Spleen (tissue), 7 donors: ENCODE measurements at regions not wholly inside any gene's neighbourhood (a gene's known extent, or its start where the extent isn't known, plus 50 kb on each side); places are given as distances from the start of the nearest gene placed in this dataset.

ENCODE experiments used
- CTCF ChIP-seq, 11 experiments: fragments of 200-600 bp in 7 of 11; fragments of 450-650 bp in 4 of 11; sonication (generic) in 4 of 11; IDR thresholded peaks in 8 of 11; conservative IDR thresholded peaks in 3 of 11; 1 replicate in 7 of 11; 2 replicates in 4 of 11; pipeline versions ENCODE4 v1.4.0 to v1.8.0; 2016 to 2021; ENCODE audit warnings: antibody characterized with exemption in 11 of 11, inconsistent platforms in 4 of 11, mild to moderate bottlenecking in 1 of 11
- POLR2A ChIP-seq, 3 donors: fragments of 450-650 bp; IDR thresholded peaks; one replicate each; pipeline ENCODE4 v1.5.1; 2017; ENCODE audit warnings: antibody characterized with exemption in 3 of 3, mild to moderate bottlenecking in 1 of 3
- donor health status: DM: no; HTN: no; CAD: no; lungs with moderate emphysema.
- donor health status: DM: no; HTN: no; CAD: no.
- donor health status: DM: no; HTN: no; CAD: no.

GRCh38 chr1:182145441-182145840 is 83.9 kb upstream of the ZNF648 start:
- TF ChIP-seq CTCF (IDR thresholded peaks at IDR 0.05 in 8 of 11, conservative IDR thresholded peaks at IDR 0.05 in 3 of 11) (no peak), POLR2A (IDR thresholded peaks at IDR 0.05) (no peak)
